SIG-M5 treated with dmso at 0.1 percent for 504 hours (cell line): ENCODE measurements at regions not wholly inside any gene's neighbourhood (a gene's known extent, or its start where the extent isn't known, plus 50 kb on each side); places are given as distances from the start of the nearest gene placed in this dataset.
"Not testable (repeated sequence)": the region's sequence is repeated elsewhere in the genome, so short reads cannot be mapped to it uniquely, and the experiment has no call there.

ENCODE experiments used
- DNase-seq: peaks from one replicate; lab custom pipeline; 2025; ENCODE audit not compliant: unreplicated experiment; lab: John Stamatoyannopoulos, UW

DNA sequence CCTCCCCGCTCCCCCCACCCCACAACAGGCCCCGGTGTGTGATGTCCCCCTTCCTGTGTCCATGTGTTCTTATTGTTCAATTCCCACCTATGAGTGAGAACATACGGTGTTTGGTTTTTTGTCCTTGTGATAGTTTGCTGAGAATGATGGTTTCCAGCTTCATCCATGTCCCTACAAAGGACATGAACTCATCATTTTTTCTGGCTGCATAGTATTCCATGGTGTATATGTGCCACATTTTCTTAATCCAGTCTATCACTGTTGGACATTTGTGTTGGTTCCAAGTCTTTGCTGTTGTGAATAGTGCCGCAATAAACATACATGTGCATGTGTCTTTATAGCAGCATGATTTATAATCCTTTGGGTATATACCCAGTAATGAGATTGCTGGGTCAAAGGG, 104.3 kb downstream of the MTPN start:
- DNase-seq: not testable (repeated sequence)

DNA sequence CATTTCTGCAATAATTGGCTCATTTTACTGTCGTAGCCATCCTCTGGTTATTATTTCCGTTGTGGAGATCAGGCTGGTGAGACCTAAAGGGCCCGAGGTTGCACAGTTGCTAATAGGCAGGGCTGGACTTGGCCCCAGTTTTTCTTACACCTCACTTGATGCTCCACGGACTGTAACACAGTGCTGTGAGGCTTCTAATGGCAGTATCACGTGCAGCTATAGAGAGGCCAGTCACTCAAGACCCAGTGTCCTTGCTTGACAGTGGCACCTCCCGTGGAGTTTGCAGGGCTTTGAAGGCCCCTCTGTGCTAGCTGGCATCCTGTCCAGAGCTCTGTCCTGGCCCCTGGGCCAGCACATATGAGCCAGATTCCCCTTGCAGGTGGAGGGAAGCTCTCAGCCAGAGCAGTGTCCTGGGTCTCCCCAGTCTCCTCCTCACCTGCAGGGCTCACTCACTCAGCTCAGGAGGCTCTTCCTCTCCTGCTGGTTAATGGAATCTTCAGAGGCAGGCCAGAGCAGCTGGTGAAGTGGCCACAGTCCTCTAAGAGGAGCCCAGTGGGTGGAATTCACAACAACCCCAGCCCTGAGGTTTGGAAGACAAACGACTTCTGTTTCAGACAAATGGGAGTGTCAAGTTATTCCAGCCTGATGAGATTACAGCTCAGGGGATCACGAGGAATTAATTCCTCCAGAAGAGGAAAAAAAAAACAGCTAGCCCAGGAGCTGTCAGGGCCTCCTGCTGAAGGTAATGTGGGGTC, 114.2 kb upstream of the FAM180A start:
- DNase-seq: no peak

DNA sequence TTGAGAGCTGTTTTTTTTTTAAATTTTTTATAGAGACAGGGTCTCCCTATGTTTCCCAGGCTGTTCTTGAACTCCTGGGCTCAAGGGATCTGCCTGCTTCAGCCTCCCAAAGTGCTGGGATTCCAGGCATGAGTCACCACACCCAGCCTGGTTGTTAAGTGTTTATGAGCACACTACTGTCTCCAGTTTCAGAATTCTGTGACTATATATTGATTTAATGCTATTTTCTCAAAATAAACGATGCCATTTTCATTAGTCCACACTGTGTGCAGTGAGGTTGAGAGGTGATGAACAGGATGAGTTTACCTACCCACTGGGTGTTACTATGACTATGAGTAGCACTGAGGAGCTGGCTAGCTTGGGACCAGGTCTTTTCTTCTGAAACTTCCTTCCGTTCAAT, 110.9 kb upstream of the FAM180A start:
- no peak for DNase-seq

DNA sequence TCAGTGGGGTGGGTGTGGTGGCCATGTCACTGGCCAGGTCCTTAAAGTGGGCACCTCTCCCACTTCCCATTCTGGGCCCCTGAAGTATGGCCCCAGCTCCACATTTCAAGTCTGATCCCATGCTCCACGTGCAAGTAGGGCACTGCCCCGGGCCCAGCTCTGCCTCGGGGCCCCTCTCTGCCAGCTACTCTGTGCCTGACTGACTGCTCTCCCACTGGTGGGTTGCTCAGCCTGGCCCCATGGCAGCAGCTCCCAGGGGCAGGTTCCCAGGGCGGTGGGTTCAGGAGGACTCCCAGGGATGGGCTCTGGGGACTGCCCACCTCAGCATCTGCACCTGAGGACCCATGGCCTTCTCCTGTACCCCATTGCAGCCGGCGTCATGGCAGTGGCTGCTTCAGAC, 110.2 kb upstream of the FAM180A start:
- DNase-seq: no peak

DNA sequence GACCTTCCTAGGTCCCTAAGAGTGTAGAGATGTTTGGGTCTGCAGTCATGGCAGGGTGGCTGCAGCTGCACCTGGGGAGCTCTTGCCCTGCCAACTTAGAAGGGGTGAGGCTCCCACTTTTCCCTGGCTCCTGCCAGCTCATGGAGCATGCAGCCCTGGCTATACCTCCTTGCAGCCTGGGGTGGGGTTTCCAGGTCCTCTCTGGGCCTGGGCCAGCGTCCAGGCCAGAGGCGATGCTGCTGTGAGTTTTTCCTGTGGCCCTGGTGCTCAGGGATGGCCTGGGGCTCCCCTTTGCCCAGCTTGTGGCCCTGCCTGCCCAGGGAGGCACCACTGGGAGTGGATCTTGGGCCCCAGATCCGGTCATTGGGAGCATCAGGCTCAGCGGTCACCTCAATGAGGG, 109.8 kb upstream of the FAM180A start:
- no peak for DNase-seq

DNA sequence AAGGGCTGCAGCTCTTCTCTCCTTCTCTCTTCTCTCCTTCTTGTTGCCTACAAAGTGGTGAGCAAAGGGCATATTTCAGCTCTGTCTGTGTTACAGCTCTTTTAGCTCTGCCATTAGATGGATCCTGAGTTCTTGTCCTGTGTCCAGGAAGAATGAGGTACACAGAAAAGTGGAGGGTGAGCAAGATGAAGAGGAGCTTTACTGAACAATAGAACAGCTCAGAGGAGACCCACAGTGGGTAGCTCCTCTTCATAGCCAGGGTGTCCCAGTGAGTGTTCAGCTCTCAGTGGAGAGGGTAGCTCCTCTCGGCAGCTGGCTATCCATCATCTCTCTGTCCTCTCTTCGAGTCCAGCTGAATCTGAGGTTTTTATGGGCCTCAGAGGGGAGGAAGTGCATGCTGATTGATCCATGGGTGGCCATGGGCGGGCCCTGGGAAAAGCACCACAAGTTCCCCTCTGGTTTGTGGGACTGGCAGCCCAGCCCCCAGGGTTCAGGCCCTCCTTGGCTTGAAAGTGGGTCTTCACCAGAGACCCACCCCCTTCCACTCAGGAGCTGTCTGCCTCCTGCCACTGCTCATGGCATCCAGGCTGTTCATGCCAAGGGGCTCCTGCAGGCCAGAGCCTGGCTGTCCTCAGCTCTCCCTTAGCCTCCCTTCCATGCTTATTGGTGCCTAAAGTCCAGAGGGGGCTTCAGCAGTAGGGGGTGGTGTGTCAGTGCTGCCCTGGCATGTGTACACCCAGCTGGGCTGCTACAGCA, 109.1 kb upstream of the FAM180A start:
- DNase-seq: no peak

DNA sequence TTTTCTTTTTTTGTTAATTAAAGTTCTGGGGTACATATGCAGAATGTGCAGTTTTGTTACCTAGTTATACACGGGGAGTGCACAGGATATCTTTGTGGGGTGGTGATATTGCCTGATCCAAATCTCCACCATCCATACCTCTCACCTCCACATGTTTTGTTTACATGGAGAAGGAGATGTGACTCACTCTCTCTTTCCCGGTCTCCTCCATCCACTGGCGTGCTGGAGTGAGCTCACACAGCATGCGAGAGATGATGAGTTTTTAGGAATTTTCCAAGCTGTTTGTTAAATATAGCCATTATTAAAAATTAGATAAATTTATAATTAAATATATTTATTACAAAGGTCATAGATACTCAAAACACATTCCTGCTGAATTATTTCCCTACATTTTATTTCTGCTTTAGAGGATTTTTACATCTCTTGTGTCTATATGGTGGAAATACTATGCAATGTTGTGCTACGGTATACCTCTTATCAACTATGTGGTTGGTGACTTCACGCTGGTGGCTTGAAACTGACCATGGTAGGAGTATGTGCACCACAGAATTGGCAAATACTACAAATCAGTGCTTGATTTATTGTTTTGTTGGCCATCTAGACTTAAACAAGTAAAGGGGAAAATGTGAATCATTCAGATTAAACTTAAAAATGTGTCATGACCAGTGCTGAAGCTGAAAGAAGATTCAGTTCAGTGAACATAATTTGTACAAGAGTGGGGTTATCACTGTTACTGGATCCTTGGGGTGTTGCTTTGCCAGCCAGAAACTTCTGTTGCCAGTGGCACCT, 107.9 kb upstream of the FAM180A start:
- DNase-seq: no peak

DNA sequence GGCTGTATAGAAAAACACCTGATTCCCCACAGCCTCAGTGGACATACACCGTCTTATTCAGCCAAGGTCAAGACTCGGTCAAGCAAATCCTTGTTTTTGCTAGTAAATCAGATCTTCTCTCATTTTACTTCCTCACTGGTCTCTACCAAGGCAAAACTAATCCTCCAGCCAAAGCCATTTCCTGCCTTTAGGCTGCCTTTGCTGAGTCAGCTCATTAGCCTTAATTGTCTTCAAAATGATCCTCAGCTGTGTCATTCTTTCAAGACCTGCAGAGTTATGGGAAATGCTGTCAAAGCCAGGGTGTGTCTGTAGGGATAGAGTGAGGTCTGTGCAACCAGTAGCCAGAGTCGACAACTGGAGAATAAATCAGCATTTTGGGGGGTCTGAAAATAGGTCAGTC, 107.2 kb upstream of the FAM180A start:
- no peak for DNase-seq

DNA sequence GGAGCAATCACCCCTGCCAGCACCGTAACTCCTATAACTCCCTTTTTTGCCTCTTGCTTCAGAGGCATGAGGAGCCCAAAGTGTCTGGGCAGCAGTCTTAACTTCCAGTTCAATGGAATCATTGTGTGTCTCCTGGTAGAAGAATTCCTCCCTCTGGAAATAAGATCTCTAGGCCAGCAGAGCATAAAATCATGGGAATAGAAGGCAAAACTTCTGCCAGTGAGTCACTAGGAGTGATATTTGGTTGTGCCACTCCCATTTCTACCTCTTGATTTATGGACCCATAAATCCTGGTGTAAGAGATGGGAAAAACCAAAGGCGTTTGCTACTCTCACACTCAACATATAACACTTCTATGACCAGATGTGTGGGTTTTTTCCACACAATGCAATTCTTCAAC, 104.9 kb upstream of the FAM180A start:
- no peak for DNase-seq

DNA sequence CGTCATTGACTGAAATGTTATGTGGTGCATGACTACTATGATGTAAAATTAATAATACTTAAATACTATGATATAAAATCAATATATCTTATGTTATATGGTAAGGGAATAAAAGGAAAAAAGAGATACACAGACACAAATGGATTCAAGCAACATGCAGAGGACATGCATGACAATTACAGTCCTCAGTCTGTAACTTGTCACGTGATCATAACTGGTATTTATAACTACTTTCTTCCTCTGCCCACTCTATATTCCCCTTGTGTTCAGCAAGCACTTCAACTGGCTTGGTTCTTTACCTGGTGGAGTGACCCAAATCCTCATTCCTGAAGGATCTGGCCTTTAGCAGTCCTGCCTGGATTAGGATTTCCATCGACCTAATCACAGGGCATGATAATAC, 104.4 kb upstream of the FAM180A start:
- DNase-seq: no peak

DNA sequence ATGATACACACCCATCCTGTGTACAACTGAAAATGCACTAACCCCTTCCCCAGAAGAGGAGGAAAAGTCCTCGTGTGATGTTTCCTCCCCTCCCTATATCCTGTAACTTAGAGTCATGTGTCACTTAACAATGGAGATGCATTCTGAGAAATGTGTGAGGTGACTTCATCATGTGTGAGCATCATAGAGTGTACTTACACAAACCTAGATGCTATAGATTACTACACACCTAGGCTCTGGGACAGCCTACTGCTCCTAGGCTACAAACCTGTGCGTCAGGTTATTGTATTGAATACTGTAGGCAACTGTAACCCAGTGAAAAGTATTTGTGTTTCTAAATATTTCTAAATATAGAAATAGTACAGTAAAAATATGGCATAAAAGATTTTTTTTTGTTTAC, 98.6 kb upstream of the FAM180A start:
- no peak for DNase-seq

DNA sequence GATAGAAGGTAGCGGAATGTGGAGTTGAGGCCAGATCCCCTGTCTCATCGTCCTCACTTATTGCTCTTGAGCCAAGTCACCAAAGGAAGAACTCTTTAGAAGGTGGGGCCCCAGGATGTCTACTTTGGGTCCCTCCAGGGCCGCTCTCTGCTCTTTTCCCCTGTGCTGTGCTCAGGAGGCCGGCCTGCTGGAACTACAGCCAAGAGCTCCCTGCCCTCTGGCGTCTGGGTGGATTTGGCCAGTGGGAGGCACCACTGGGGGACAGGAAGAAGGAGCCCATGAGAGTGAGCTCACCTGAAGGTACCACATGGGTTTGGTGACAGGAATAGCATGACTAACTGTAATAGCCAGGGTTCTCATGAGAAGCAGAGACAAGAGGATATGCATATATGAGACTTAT, 97.7 kb upstream of the FAM180A start:
- DNase-seq: no peak

DNA sequence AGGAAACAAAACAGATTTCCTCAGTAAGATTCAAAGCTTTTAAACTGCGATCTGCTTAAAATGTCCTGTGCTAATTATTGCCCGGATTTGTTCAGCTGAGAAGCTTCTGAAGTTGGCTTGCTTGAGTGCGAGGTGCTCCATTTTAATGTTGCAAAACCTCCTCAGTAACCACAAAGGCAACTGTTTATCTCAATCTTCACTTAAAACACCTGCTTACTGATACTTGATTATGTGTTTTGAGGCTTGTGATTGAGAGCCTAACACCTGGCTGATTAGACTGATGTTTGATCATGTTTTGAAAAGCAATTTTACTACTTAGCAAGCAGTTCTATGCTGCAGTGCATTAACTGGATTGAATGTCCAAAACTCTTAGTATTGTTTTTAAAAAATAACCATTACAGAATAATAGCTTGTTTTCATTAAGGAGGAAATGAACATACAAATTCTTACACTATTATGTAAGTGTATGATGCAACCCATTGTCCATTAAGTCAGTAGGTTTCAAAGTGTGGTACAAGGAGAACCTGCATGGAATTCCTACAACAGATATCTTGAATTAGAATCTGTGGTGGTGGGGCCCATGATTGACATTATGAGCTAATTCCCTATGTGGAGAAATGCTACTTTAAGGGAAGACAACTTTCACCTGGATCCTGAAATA, 96.9 kb upstream of the FAM180A start:
- no peak for DNase-seq

DNA sequence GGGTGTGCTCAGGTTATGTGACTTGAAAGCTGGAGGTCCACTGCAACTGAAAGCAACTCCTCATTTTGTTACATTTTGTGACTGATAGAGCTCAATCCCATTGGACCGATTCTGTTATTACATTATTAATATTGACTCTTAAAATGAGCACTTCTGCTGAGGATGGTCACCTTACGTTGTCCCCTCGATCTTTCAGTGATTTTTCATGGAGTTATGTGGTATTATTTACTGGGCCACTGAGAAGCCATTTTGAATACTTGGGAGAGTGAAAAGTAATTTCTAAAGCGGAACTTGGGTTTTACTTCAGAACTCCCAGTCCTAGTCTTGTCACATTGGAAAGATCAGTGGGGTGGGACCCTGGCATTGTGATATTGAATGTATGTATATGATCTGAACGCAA, 96.3 kb upstream of the FAM180A start:
- no peak for DNase-seq

DNA sequence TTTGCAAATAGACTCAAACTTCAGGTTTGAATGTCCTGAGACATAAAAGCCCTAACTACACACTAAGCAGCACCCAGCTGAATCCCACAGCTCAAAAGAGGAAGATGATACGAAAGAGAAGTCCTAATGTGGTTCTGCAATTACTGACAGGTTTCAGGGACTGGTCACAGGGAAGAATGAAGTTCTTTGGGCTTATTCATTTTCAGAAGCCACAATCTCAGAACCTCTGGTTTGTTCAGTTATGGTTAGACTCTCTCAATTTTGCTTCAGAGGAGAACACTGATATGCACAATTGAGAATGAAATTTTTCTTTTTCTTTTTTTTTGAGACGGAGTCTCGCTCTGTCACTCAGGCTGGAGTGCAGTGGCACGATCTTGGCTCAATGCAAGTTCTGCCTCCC, 94.6 kb upstream of the FAM180A start:
- peak; percentile 4 for DNase-seq

DNA sequence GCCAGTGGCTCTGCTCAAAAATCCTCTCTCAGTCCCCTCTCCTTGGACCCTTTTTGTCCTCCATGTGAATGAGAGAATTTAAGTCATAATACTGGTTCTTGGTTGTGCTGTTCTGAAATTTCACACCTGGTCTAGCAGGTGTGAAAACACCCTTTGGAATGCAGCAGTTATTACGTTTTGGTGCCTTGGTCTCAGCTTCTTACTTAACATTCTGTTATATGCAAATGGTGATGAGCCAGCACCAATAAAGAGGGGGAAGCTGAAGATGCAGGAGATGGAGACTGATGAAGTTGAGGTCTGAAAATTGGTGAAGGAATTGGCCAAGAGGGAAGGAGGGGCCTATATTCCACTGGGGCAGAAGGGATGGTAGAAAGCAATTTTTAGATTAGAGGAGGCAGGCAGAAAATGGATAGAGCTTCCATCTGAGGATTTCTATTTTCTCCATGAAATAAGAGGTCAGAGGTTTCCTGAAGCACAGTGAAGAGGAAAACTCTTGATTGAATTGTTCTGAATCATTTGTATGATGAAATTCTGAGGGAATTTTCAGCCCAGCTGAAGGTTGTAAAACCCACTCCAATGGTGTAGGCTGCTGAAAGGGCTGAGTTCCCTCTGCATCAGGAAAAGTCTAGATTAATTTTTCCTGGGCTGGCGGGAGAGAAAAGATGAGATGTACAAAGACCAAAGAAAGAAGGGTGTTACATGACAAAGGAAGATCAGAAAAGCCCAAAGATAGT, 94.0 kb upstream of the FAM180A start:
- no peak for DNase-seq

DNA sequence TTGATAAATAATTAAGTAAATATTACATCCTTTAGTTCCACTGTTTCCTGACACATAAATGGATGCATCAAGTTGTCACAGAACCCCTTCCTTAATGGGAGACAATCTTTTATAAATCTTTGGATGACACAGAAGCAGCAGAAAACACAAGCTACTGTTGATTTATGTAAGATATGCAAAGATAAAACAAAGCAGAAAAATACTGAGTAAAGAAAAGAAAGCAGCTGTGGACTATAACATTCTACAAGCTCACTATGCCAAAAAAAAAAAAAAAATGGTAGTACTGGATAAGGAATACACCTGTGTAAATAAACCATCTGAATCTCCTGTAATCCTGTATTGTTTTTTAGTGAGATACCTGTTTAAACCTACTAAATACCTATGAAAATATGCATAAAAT, 92.0 kb upstream of the FAM180A start:
- DNase-seq: no peak

DNA sequence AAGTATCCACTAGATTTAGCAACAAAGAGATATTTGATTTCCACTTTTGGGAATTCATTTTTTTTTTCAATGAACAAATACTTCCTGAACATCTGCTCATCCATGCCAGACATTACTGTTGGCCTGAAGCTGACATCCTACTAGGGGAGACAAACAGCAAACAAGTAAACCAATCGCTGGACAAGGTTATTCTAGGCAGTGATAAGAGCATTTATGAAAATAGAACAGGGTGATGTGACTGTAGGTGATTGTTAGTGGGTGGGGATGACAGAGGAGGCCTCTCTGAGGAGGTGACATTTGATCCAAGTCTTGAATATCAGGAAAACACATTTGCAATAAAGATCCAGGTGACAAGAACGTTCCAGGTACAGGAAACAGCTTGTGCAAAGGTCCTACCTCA, 89.1 kb upstream of the FAM180A start:
- no peak for DNase-seq

DNA sequence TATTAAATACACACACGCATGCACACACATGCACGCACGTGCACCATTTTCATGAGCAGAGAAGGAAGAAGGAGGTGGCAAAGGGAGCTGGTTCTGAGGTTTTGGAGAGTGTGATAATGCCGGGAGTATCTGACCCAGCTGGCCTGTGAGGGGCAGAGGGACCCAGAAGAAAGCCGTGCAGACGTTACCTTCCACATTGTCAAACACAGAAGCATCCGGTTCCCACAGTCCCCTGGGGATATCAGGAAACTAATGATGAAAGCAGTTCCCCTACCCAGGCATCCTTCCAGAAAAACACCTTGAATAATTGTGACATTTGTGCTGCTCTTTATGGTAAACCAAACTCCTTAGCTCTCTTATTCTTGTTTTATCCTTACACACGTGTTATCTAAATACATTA, 85.7 kb upstream of the FAM180A start:
- no peak for DNase-seq

DNA sequence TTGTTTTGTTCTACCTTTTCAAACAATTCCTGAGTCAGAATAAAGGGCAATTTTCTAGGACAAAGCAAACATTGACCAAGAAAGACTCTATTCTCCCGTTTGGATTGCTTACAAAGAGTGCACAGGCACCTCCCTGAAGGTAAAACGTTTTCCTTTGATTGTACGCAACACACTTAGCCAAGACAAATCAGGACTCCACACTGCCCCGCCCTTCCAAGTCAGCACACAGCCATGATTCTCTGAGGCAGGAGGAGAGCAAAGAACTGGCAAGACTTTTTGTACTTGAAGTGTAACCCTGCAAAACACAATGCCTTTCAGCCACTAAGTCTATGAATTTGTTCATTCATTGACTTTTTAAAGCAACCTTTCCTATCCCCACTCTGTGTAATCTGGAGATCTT, 85.0 kb upstream of the FAM180A start:
- no peak for DNase-seq
